ENCODE measurements at regions not wholly inside any gene's neighbourhood (a gene's known extent, or its start where the extent isn't known, plus 50 kb on each side); places are given as distances from the start of the nearest gene placed in this dataset.

DNA sequence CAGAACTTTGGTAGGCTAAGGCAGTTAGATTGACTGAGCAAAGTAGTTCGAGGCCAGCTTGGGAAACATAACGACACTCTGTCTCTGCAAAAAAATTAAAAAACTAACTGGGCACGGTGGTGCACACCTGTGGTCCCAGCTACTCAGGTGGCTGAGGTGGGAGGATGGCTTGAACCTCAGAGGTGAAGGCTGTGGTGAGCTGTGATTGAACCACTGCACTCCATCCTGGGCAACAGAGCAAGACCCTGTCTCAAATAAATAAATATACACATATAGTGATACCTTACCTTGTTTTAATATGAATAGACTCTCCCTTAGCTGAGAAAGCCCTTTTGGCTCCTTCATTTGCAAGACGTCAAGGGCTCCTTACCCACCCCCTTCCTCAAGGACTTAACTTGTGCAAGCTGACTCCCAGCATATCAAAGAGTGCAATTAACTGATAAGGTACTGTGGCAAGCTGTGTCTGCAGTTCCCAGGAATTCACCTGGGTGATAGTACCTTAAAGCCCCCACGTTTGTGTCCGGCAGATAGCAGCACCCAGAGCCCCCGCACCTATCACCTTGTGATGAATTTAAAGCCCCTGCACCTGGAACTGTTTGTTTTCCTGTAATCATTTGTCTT, 655.6 kb upstream of the GALNTL6 start:
- Mint-ChIP-seq H3K36me3 (ENCODE audit: low read depth) (no peaks in the 10 kb centered on the region), H3K27me3 (ENCODE audit: low read depth) (no peaks in the 10 kb centered on the region), H3K27ac (ENCODE audit: unreplicated experiment) (peak overlapping the region; percentile 22), H3K4me1 (peaks cover 3% of the 10 kb centered on the region), H3K9me3 (no peaks in the 10 kb centered on the region), H3K4me3 (no peak overlapping the region)
- TF ChIP-seq, protein P1, sequence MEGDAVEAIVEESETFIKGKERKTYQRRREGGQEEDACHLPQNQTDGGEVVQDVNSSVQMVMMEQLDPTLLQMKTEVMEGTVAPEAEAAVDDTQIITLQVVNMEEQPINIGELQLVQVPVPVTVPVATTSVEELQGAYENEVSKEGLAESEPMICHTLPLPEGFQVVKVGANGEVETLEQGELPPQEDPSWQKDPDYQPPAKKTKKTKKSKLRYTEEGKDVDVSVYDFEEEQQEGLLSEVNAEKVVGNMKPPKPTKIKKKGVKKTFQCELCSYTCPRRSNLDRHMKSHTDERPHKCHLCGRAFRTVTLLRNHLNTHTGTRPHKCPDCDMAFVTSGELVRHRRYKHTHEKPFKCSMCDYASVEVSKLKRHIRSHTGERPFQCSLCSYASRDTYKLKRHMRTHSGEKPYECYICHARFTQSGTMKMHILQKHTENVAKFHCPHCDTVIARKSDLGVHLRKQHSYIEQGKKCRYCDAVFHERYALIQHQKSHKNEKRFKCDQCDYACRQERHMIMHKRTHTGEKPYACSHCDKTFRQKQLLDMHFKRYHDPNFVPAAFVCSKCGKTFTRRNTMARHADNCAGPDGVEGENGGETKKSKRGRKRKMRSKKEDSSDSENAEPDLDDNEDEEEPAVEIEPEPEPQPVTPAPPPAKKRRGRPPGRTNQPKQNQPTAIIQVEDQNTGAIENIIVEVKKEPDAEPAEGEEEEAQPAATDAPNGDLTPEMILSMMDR (conservative IDR thresholded peaks at IDR 0.05): no peak
- DNase-seq (ENCODE audit: low read depth, low spot score): no peak

DNA sequence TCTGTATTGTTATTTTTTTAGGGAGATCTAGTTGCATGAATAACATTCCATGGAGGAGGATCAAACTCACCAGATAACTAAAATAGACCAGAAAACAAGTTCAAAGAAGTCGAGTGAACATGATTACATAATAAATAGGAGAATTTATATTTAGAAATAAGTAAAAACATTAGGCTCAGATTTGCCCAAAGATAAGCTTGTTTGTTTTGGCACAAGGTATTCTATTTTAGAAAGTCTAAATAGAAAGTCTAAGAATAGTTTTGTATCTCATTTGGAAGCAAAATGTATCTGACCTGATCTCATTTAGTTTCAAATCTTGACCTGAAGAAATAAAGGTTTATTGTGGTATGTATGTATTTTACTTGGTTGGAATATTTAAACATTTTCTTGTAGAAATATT, 670.6 kb upstream of the GALNTL6 start:
- peaks cover 2% of the 10 kb centered on the region for H3K9me3 Mint-ChIP-seq
- no peak overlapping the region for H3K4me3 Mint-ChIP-seq
- H3K27me3 Mint-ChIP-seq (ENCODE audit: low read depth): no peaks in the 10 kb centered on the region
- TF ChIP-seq, protein P1 (conservative IDR thresholded peaks at IDR 0.05): no peak
- no peaks in the 10 kb centered on the region for H3K4me1 Mint-ChIP-seq
- DNase-seq (ENCODE audit: low read depth, low spot score): no peak
- no peaks in the 10 kb centered on the region for H3K36me3 Mint-ChIP-seq (ENCODE audit: low read depth)
- H3K27ac Mint-ChIP-seq (ENCODE audit: unreplicated experiment): no peak overlapping the region

DNA sequence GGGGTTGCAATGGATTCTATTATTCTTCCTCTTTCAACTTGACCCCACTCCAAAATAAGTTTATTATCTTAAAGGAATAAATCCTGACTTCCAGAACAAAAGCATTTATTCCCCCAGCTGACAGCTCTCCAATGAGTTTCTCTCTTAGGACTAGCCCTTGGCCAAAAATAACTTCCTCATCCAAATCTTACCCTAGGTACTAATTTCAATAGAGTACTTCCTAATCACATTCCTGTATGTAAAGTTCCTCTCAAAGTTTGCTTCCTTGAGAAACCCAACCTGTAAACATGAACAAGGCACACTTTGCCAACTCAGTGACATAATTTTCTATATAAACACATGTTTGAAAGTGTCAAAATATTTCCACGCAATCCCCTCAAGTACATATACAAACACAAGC, 671.2 kb upstream of the GALNTL6 start:
- Mint-ChIP-seq H3K4me3 (no peak overlapping the region), H3K4me1 (no peaks in the 10 kb centered on the region), H3K36me3 (ENCODE audit: low read depth) (no peaks in the 10 kb centered on the region), H3K27me3 (ENCODE audit: low read depth) (no peaks in the 10 kb centered on the region), H3K27ac (ENCODE audit: unreplicated experiment) (no peak overlapping the region), H3K9me3 (peaks cover 2% of the 10 kb centered on the region)
- DNase-seq (ENCODE audit: low read depth, low spot score): no peak
- TF ChIP-seq, protein P1 (conservative IDR thresholded peaks at IDR 0.05): no peak

DNA sequence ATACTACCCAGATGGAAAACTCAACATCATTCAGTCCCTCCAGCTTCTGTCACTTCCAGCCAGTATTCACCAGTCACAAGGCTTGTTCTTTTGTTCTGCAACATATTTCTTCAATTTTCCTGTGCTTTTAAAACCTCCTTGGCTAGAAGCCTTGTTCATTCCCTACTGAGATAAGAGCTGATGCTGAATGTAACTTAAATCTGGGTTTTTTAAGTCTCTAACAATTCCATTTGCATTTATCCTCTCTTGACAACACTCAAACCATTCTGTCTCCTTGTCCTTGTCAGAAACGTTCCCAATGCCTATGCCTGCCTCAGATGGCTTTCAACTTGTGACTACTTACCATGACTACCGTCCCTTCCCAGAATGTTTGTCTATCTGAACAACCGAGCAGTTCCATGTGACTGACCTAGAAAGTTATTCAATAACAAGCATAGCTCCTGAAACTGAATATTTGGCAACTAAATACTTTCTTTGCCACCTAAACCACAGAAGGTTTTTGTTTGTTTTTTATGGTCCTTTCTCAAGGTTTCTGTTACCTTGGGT, 682.9 kb upstream of the GALNTL6 start:
- H3K4me1 Mint-ChIP-seq: no peaks in the 10 kb centered on the region
- H3K9me3 Mint-ChIP-seq: peaks cover 3% of the 10 kb centered on the region
- no peak for DNase-seq (ENCODE audit: low read depth, low spot score)
- TF ChIP-seq, protein P1 (conservative IDR thresholded peaks at IDR 0.05): no peak
- H3K27ac Mint-ChIP-seq (ENCODE audit: unreplicated experiment): no peak overlapping the region
- H3K27me3 Mint-ChIP-seq (ENCODE audit: low read depth): no peaks in the 10 kb centered on the region
- H3K36me3 Mint-ChIP-seq (ENCODE audit: low read depth): no peaks in the 10 kb centered on the region
- H3K4me3 Mint-ChIP-seq: no peak overlapping the region

DNA sequence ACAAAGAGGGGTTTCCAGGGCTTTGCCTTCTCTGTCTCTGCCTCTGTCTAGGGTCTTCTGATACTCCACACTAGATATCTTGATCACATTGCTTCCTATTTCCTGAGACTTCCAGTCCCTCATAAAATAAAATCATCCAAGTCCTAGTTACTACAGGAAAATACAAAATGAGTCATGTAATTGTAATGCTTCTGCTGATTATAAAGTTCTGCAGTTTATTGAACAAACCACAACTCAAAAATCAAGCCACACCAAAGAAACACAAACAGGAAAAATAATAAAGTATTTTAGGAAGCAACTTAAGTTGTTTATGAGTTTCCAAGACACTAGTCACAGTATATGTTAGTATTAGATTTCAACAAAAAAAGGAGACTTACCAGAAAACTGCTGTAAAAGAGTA, 695.1 kb upstream of the GALNTL6 start:
- H3K4me3 Mint-ChIP-seq: no peak overlapping the region
- H3K36me3 Mint-ChIP-seq (ENCODE audit: low read depth): no peaks in the 10 kb centered on the region
- no peaks in the 10 kb centered on the region for H3K27me3 Mint-ChIP-seq (ENCODE audit: low read depth)
- peaks cover 6% of the 10 kb centered on the region for H3K9me3 Mint-ChIP-seq
- no peak overlapping the region for H3K27ac Mint-ChIP-seq (ENCODE audit: unreplicated experiment)
- no peak for DNase-seq (ENCODE audit: low read depth, low spot score)
- no peaks in the 10 kb centered on the region for H3K4me1 Mint-ChIP-seq
- TF ChIP-seq, protein P1 (conservative IDR thresholded peaks at IDR 0.05): no peak
